Trophoblast cell (in vitro differentiated cells and primary cell): ENCODE measurements at regions not wholly inside any gene's neighbourhood (a gene's known extent, or its start where the extent isn't known, plus 50 kb on each side); places are given as distances from the start of the nearest gene placed in this dataset.

ENCODE experiments used
- DNase-seq, 2 donors: peaks; one replicate each; pipeline ENCODE4 v3.0.0-alpha.2; 2016
- H2AFZ ChIP-seq: 2 replicates; pipeline ENCODE4 v1.6.1; 2013; ENCODE audit warnings: low read length, moderate library complexity, mild to moderate bottlenecking; ENCODE audit not compliant: insufficient read depth, poor library complexity
- H2AK5ac ChIP-seq: 2 replicates; pipeline ENCODE4 v1.6.1; 2013; ENCODE audit warnings: mild to moderate bottlenecking, low read length
- H2BK120ac ChIP-seq: 2 replicates; pipeline ENCODE4 v1.6.1; 2013; ENCODE audit warnings: low read length, mild to moderate bottlenecking, moderate library complexity; ENCODE audit not compliant: insufficient read depth, poor library complexity
- H2BK12ac ChIP-seq: 2 replicates; pipeline ENCODE4 v1.6.1; 2013; ENCODE audit warnings: mild to moderate bottlenecking, low read length, moderate library complexity
- H2BK5ac ChIP-seq: 2 replicates; pipeline ENCODE4 v1.6.1; 2013; ENCODE audit warnings: low read length, low read depth, moderate library complexity, mild to moderate bottlenecking; ENCODE audit not compliant: poor library complexity
- H3K14ac ChIP-seq: 2 replicates; pipeline ENCODE4 v1.6.1; 2013; ENCODE audit warnings: mild to moderate bottlenecking, low read length
- H3K18ac ChIP-seq: 2 replicates; pipeline ENCODE4 v1.6.1; 2013; ENCODE audit warnings: mild to moderate bottlenecking, low read length
- H3K23ac ChIP-seq: 2 replicates; pipeline ENCODE4 v1.6.1; 2013; ENCODE audit warnings: low read length
- H3K27ac ChIP-seq: 2 replicates; pipeline ENCODE4 v1.5.1; 2013; ENCODE audit warnings: low read depth, mild to moderate bottlenecking, inconsistent platforms, low read length, moderate library complexity
- H3K27me3 ChIP-seq: 2 replicates; pipeline ENCODE4 v1.6.1; 2013; ENCODE audit warnings: inconsistent platforms, mild to moderate bottlenecking, low read length, moderate library complexity; ENCODE audit not compliant: insufficient read depth
- H3K36me3 ChIP-seq, 2 experiments: 1 replicate in 1 of 2; 2 replicates in 1 of 2; pipeline ENCODE4 v1.6.1; 2013; ENCODE audit warnings: low read length in 2 of 2, mild to moderate bottlenecking in 2 of 2, moderate library complexity in 1 of 2; ENCODE audit not compliant: insufficient read depth in 2 of 2, control insufficient read depth in 1 of 2
- H3K4ac ChIP-seq: 2 replicates; pipeline ENCODE4 v1.6.1; 2013; ENCODE audit warnings: low read depth, mild to moderate bottlenecking, low read length, moderate library complexity
- H3K4me1 ChIP-seq, 2 experiments: 1 replicate in 1 of 2; 2 replicates in 1 of 2; pipeline ENCODE4 v1.6.1; 2013; ENCODE audit warnings: low read length in 2 of 2, mild to moderate bottlenecking in 2 of 2, moderate library complexity in 1 of 2; ENCODE audit not compliant: insufficient read depth in 2 of 2, control insufficient read depth in 1 of 2
- H3K4me2 ChIP-seq: 2 replicates; pipeline ENCODE4 v1.6.1; 2013; ENCODE audit warnings: inconsistent platforms, mild to moderate bottlenecking, low read length, moderate library complexity
- H3K4me3 ChIP-seq: 2 replicates; pipeline ENCODE4 v1.5.1; 2013; ENCODE audit warnings: mild to moderate bottlenecking, low read depth, low read length, inconsistent platforms
- H3K79me1 ChIP-seq: one replicate; pipeline ENCODE4 v1.6.1; 2013; ENCODE audit warnings: low read length
- H3K79me2 ChIP-seq: 2 replicates; pipeline ENCODE4 v1.6.1; 2013; ENCODE audit warnings: low read length, mild to moderate bottlenecking; ENCODE audit not compliant: control insufficient read depth, insufficient read depth, poor library complexity
- H3K9ac ChIP-seq: 2 replicates; pipeline ENCODE4 v1.6.1; 2013; ENCODE audit warnings: mild to moderate bottlenecking, low read length
- H3K9me3 ChIP-seq: 2 replicates; pipeline ENCODE4 v1.6.1; 2013; ENCODE audit warnings: low read depth, mild to moderate bottlenecking, control low read depth, inconsistent platforms, low read length; ENCODE audit not compliant: insufficient read depth
- H4K12ac ChIP-seq: 2 replicates; pipeline ENCODE4 v1.6.1; 2013; ENCODE audit warnings: low read depth, mild to moderate bottlenecking, low read length, moderate library complexity
- H4K8ac ChIP-seq: 2 replicates; pipeline ENCODE4 v1.6.1; 2013; ENCODE audit warnings: low read depth, mild to moderate bottlenecking, low read length, moderate library complexity
- H4K91ac ChIP-seq: one replicate; pipeline ENCODE4 v1.6.1; 2013; ENCODE audit warnings: low read depth, mild to moderate bottlenecking, low read length, moderate library complexity
- WGBS: extraction: QIAGEN DNeasy Blood & Tissue Kit; methylation state at CpG from one replicate; pipeline ENCODE4 v1.1.7; 2013; ENCODE audit warnings: missing lambda C conversion rate; ENCODE audit not compliant: insufficient read length, insufficient coverage; ENCODE audit errors: extremely low coverage; 5-methylcytosine and 5-hydroxymethylcytosine counted together

- H2BK120ac ChIP-seq = no peak overlapping the region
- no peaks in the 10 kb centered on the region for H3K4me1 ChIP-seq
- no CpG with 5 or more reads among the region's 2 CpGs for WGBS
- H4K91ac ChIP-seq = no peak overlapping the region
- H3K23ac ChIP-seq = no peak overlapping the region
- no peak overlapping the region for H3K18ac ChIP-seq
- no peak overlapping the region for H3K27ac ChIP-seq
- H3K79me1 ChIP-seq = no peaks in the 10 kb centered on the region
- no peak overlapping the region for H2BK12ac ChIP-seq
- peak; percentile 64 to 86 for DNase-seq
- no peak overlapping the region for H3K14ac ChIP-seq
- no peak overlapping the region for H3K4ac ChIP-seq
- H3K9me3 ChIP-seq = peaks cover 2% of the 10 kb centered on the region
- H3K36me3 ChIP-seq = peaks cover 0 to 2% of the 10 kb centered on the region in 2 experiments
- H4K12ac ChIP-seq = no peak overlapping the region
- no peak overlapping the region for H4K8ac ChIP-seq
- no peak overlapping the region for H3K9ac ChIP-seq
- no peak overlapping the region for H2AK5ac ChIP-seq
- H3K4me2 ChIP-seq = no peak overlapping the region
- H3K27me3 ChIP-seq = no peaks in the 10 kb centered on the region
- H2AFZ ChIP-seq = no peak overlapping the region
- no peaks in the 10 kb centered on the region for H3K79me2 ChIP-seq
- no peak overlapping the region for H2BK5ac ChIP-seq
- H3K4me3 ChIP-seq = no peak overlapping the region
These were observed 203.6 kb downstream of the GJA1 start for GRCh38 chr6:121639021-121639420.

GRCh38 chr6:121641158-121641557 is 205.7 kb downstream of the GJA1 start:
- WGBS = no CpG with 5 or more reads among the region's 3 CpGs

GRCh38 chr6:121645100-121645745 is 209.8 kb downstream of the GJA1 start:
- no peak overlapping the region for H3K9ac ChIP-seq

More at GRCh38 chr6:121641158-121641557, 205.7 kb downstream of the GJA1 start:
- H3K23ac ChIP-seq = no peak overlapping the region
- DNase-seq = no peak
- H2AK5ac ChIP-seq = no peak overlapping the region
- peaks cover 0 to 2% of the 10 kb centered on the region in 2 experiments for H3K36me3 ChIP-seq
- no peak overlapping the region for H3K14ac ChIP-seq
- H2BK120ac ChIP-seq = no peak overlapping the region
- no peak overlapping the region for H4K8ac ChIP-seq
- no peak overlapping the region for H2AFZ ChIP-seq
- H3K4me1 ChIP-seq = no peaks in the 10 kb centered on the region
- no peak overlapping the region for H2BK5ac ChIP-seq
- no peaks in the 10 kb centered on the region for H3K79me2 ChIP-seq
- H2BK12ac ChIP-seq = no peak overlapping the region
- no peak overlapping the region for H3K18ac ChIP-seq
- H3K79me1 ChIP-seq = no peaks in the 10 kb centered on the region
- no peak overlapping the region for H3K4ac ChIP-seq
- H3K9ac ChIP-seq = no peak overlapping the region
- H3K27me3 ChIP-seq = no peaks in the 10 kb centered on the region
- H3K4me2 ChIP-seq = no peak overlapping the region
- H4K12ac ChIP-seq = no peak overlapping the region
- H3K27ac ChIP-seq = no peak overlapping the region
- peaks cover 2% of the 10 kb centered on the region for H3K9me3 ChIP-seq
- no peak overlapping the region for H4K91ac ChIP-seq
- H3K4me3 ChIP-seq = no peak overlapping the region

GRCh38 chr6:121647905-121648304 is 212.5 kb downstream of the GJA1 start:
- Histone ChIP-seq H3K79me2 (no peaks in the 10 kb centered on the region), H2BK120ac (no peak overlapping the region), H4K8ac (no peak overlapping the region), H3K27me3 (no peaks in the 10 kb centered on the region), H3K4ac (no peak overlapping the region), H4K91ac (no peak overlapping the region), H3K18ac (no peak overlapping the region), H3K4me1 (no peaks in the 10 kb centered on the region), H3K79me1 (no peaks in the 10 kb centered on the region), H3K23ac (no peak overlapping the region), H3K9me3 (no peaks in the 10 kb centered on the region), H3K36me3 (no peaks in the 10 kb centered on the region), H3K4me3 (no peak overlapping the region), H2BK5ac (no peak overlapping the region), H3K9ac (no peak overlapping the region), H2AFZ (no peak overlapping the region), H4K12ac (no peak overlapping the region), H2BK12ac (no peak overlapping the region), H3K14ac (no peak overlapping the region), H2AK5ac (no peak overlapping the region), H3K4me2 (no peak overlapping the region), H3K27ac (no peak overlapping the region)
- peak in 1 of 2 donors; percentile 16 for DNase-seq

More at GRCh38 chr6:121645100-121645745, 209.8 kb downstream of the GJA1 start:
- no peaks in the 10 kb centered on the region for H3K36me3 ChIP-seq
- no peak overlapping the region for H2BK12ac ChIP-seq
- no peak overlapping the region for H2BK120ac ChIP-seq
- no peak overlapping the region for H4K12ac ChIP-seq
- no peak overlapping the region for H3K4ac ChIP-seq
- no peak overlapping the region for H3K4me3 ChIP-seq
- no peak overlapping the region for H3K23ac ChIP-seq
- H3K18ac ChIP-seq = no peak overlapping the region
- WGBS = no CpG with 5 or more reads among the region's 1 CpG
- no peak overlapping the region for H2BK5ac ChIP-seq
- no peak overlapping the region for H4K91ac ChIP-seq
- H4K8ac ChIP-seq = no peak overlapping the region
- DNase-seq = no peak
- no peak overlapping the region for H2AFZ ChIP-seq
- no peak overlapping the region for H3K4me2 ChIP-seq
- no peak overlapping the region for H3K27ac ChIP-seq
- H3K27me3 ChIP-seq = no peaks in the 10 kb centered on the region
- H2AK5ac ChIP-seq = no peak overlapping the region
- H3K4me1 ChIP-seq = no peaks in the 10 kb centered on the region
- peaks cover 2% of the 10 kb centered on the region for H3K9me3 ChIP-seq
- no peaks in the 10 kb centered on the region for H3K79me2 ChIP-seq
- no peaks in the 10 kb centered on the region for H3K79me1 ChIP-seq
- H3K14ac ChIP-seq = no peak overlapping the region
